ENCODE measurements at regions not wholly inside any gene's neighbourhood (a gene's known extent, or its start where the extent isn't known, plus 50 kb on each side); places are given as distances from the start of the nearest gene placed in this dataset.

DNA sequence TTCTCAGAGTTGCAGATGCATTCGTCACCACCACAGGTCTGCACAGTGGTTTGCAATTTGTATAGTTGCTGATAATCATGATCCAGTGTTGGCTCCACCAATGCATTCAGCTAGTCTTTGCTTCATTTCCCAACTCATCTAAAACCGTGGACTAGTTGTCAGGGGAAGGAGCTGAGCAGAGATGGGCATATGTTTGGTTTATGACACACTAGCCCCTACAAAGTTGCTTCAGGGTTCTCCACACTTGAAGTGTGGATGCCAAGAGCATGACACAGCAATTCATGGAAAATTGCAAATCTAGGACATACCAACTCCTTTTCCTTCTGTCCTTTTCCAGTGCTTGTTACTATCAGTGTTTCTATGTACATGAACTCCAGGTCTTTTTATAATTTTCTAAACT is 168.0 kb downstream of the TNFSF13B start:
- no TSS peak for BruUV-seq (replicated peaks)
- intact Hi-C loops (cut with micrococcal nuclease), result no loop called here
- peaks cover 23% of the 10 kb centered on the region for H3K27me3 Mint-ChIP-seq (ENCODE audit: insufficient read depth, unreplicated experiment)
- ChIA-PET CTCF (interaction anchor here (1.4 kb wide), 1 partner anchor 9 kb away, joined by 4 read pairs; no protein-coding TSS in a partner anchor), POLR2A (no interaction called here)
- TF ChIP-seq, protein P1, sequence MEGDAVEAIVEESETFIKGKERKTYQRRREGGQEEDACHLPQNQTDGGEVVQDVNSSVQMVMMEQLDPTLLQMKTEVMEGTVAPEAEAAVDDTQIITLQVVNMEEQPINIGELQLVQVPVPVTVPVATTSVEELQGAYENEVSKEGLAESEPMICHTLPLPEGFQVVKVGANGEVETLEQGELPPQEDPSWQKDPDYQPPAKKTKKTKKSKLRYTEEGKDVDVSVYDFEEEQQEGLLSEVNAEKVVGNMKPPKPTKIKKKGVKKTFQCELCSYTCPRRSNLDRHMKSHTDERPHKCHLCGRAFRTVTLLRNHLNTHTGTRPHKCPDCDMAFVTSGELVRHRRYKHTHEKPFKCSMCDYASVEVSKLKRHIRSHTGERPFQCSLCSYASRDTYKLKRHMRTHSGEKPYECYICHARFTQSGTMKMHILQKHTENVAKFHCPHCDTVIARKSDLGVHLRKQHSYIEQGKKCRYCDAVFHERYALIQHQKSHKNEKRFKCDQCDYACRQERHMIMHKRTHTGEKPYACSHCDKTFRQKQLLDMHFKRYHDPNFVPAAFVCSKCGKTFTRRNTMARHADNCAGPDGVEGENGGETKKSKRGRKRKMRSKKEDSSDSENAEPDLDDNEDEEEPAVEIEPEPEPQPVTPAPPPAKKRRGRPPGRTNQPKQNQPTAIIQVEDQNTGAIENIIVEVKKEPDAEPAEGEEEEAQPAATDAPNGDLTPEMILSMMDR (IDR thresholded peaks at IDR 0.05; ENCODE audit: unreplicated experiment), result no peak
- DNase-seq (ENCODE audit: unreplicated experiment), result no peak
- no peak overlapping the region for H3K27ac Mint-ChIP-seq (ENCODE audit: low read depth, unreplicated experiment)
- no peaks in the 10 kb centered on the region for H3K4me1 Mint-ChIP-seq (ENCODE audit: insufficient read depth, unreplicated experiment)
- H3K4me3 Mint-ChIP-seq (ENCODE audit: unreplicated experiment), result no peak overlapping the region
- H3K36me3 Mint-ChIP-seq (ENCODE audit: insufficient read depth, unreplicated experiment), result no peaks in the 10 kb centered on the region
- H3K9me3 Mint-ChIP-seq (ENCODE audit: unreplicated experiment), result no peaks in the 10 kb centered on the region

DNA sequence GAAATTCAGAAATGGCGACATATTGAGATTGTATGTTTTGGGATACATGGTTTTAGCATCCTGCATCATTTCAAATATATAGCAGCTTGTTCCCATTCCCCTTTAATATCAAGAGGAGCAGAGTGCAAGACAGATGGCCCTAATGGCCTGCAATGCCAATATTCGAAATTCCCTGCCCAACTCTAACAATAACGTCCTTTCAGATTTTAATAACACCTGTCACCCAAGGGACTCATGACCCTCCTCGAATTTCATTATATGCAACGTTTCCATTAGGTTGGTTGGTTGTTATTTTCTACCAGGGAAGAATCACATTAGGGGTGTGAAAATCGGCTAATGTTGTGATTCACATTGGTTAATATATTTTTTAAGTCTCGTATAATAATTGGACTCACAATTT is 170.0 kb downstream of the TNFSF13B start:
- ChIA-PET POLR2A (no interaction called here), CTCF (no interaction called here)
- intact Hi-C loops (cut with micrococcal nuclease), result no loop called here
- Mint-ChIP-seq H3K27me3 (ENCODE audit: insufficient read depth, unreplicated experiment) (peaks cover 23% of the 10 kb centered on the region), H3K9me3 (ENCODE audit: unreplicated experiment) (no peaks in the 10 kb centered on the region), H3K36me3 (ENCODE audit: insufficient read depth, unreplicated experiment) (no peaks in the 10 kb centered on the region), H3K27ac (ENCODE audit: low read depth, unreplicated experiment) (no peak overlapping the region), H3K4me1 (ENCODE audit: insufficient read depth, unreplicated experiment) (no peaks in the 10 kb centered on the region), H3K4me3 (ENCODE audit: unreplicated experiment) (no peak overlapping the region)
- BruUV-seq (replicated peaks), result no TSS peak
- DNase-seq (ENCODE audit: unreplicated experiment), result no peak
- TF ChIP-seq, protein P1 (IDR thresholded peaks at IDR 0.05; ENCODE audit: unreplicated experiment), result no peak

DNA sequence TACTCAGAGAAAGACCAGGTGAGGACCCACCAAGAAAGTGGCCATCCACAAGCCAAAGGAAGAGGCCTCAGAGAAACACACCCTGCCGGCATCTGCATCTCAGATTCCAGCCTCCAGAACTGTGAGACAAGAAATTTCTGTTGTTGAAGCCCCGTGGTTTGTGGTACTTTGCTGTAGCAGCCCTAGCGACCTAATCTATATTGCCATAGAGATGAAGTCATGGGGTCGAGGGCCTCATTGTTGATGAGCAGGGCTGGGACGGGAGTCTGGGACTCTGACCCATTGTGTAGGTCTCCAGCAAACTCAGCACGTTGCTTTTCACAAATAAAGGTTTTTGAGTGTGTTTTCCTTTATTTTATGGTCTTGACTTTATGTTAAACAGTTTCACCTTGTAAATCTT is 174.9 kb downstream of the TNFSF13B start:
- Mint-ChIP-seq H3K27me3 (ENCODE audit: insufficient read depth, unreplicated experiment) (peaks cover 14% of the 10 kb centered on the region), H3K27ac (ENCODE audit: low read depth, unreplicated experiment) (no peak overlapping the region), H3K9me3 (ENCODE audit: unreplicated experiment) (no peaks in the 10 kb centered on the region), H3K36me3 (ENCODE audit: insufficient read depth, unreplicated experiment) (no peaks in the 10 kb centered on the region), H3K4me1 (ENCODE audit: insufficient read depth, unreplicated experiment) (no peaks in the 10 kb centered on the region), H3K4me3 (ENCODE audit: unreplicated experiment) (no peak overlapping the region)
- no peak for DNase-seq (ENCODE audit: unreplicated experiment)
- intact Hi-C loops (cut with micrococcal nuclease), result no loop called here
- BruUV-seq (replicated peaks), result no TSS peak
- TF ChIP-seq, protein P1 (IDR thresholded peaks at IDR 0.05; ENCODE audit: unreplicated experiment), result no peak
- CTCF ChIA-PET, result no interaction called here
- POLR2A ChIA-PET, result no interaction called here

DNA sequence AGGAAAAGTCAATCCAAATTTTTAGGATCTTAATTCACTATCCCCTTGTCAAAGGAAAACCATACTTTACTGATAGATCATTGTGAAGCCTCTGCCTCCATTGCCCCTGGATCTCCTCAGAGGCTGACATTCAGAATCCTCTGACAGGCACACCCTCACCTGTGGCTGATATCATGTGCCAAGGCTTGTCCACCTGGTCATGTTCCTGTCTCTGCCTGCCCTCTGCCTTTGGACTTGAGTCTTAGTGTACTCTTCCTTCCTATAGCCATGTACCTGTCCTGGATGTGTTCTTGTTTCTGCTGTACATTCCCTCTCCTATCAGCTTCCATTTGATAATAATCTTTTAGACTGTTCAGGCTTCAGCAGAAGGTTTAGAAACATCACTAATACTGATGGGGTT is 179.4 kb downstream of the TNFSF13B start:
- Mint-ChIP-seq H3K9me3 (ENCODE audit: unreplicated experiment) (no peaks in the 10 kb centered on the region), H3K36me3 (ENCODE audit: insufficient read depth, unreplicated experiment) (no peaks in the 10 kb centered on the region), H3K4me3 (ENCODE audit: unreplicated experiment) (no peak overlapping the region), H3K4me1 (ENCODE audit: insufficient read depth, unreplicated experiment) (no peaks in the 10 kb centered on the region), H3K27ac (ENCODE audit: low read depth, unreplicated experiment) (no peak overlapping the region), H3K27me3 (ENCODE audit: insufficient read depth, unreplicated experiment) (peaks cover 38% of the 10 kb centered on the region)
- TF ChIP-seq, protein P1 (IDR thresholded peaks at IDR 0.05; ENCODE audit: unreplicated experiment), result no peak
- intact Hi-C loops (cut with micrococcal nuclease), result no loop called here
- DNase-seq (ENCODE audit: unreplicated experiment), result no peak
- ChIA-PET POLR2A (interaction anchor here (0.6 kb wide), 1 partner anchor 15 kb away, joined by 3 read pairs; no protein-coding TSS in a partner anchor), CTCF (interaction anchor here (0.6 kb wide), 2 partner anchors 12 to 77 kb away, joined by 3 read pairs; no protein-coding TSS in a partner anchor)
- BruUV-seq (replicated peaks), result no TSS peak
